Adipocyte (in vitro differentiated cells): ENCODE measurements at regions not wholly inside any gene's neighbourhood (a gene's known extent, or its start where the extent isn't known, plus 50 kb on each side); places are given as distances from the start of the nearest gene placed in this dataset.
A peak's percentile ranks its signal among the peaks of the same experiment; 100 is the strongest.
"Not testable (repeated sequence)": the region's sequence is repeated elsewhere in the genome, so short reads cannot be mapped to it uniquely, and the experiment has no call there.

ENCODE experiments used
- DNase-seq: peaks from one replicate; pipeline ENCODE4 v3.0.0-alpha.2; 2015; ENCODE audit warnings: low read depth
- H3K27me3 ChIP-seq: replicated peaks from 2 replicates; pipeline ENCODE4 v1.7.0; 2013; ENCODE audit warnings: mild to moderate bottlenecking, low read length, moderate library complexity; ENCODE audit not compliant: control insufficient read depth, insufficient read depth
- H3K36me3 ChIP-seq: 2 replicates; pipeline ENCODE4 v1.7.0; 2013; ENCODE audit warnings: low read length, mild to moderate bottlenecking, moderate library complexity; ENCODE audit not compliant: control insufficient read depth, insufficient read depth, severe bottlenecking
- H3K4me1 ChIP-seq: 2 replicates; pipeline ENCODE4 v1.7.0; 2013; ENCODE audit warnings: mild to moderate bottlenecking, low read length, moderate library complexity; ENCODE audit not compliant: control insufficient read depth, insufficient read depth
- H3K4me3 ChIP-seq: 2 replicates; pipeline ENCODE4 v1.7.0; 2013; ENCODE audit warnings: mild to moderate bottlenecking, low read length, moderate library complexity
- H3K9ac ChIP-seq: 2 replicates; pipeline ENCODE4 v1.7.0; 2013; ENCODE audit warnings: mild to moderate bottlenecking, low read length, moderate library complexity
- H3K9me3 ChIP-seq: 2 replicates; pipeline ENCODE4 v1.7.0; 2013; ENCODE audit warnings: mild to moderate bottlenecking, low read length, moderate library complexity; ENCODE audit not compliant: control insufficient read depth

DNA sequence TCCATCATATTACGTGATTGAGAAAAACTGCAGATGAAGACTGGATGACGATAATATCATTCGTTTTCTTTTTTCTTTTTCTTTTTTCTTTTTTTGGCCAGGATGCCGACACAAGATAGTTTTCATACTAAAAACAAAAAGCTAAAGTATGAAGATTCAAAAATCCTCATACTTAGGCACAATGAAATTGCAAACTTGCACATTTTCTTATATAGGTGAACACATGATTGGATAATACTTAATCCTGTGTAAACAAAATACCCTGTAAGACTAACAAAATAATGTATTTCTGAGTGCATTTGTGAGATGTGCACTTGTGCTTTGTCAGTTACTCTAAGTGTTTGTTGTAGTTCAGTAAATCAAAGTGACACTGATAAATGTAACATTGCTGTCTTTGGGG, 568.9 kb downstream of the ANKRD50 start:
- Histone ChIP-seq H3K9me3 (no peaks in the 10 kb centered on the region), H3K9ac (no peak overlapping the region), H3K4me1 (peaks cover 5% of the 10 kb centered on the region), H3K36me3 (no peaks in the 10 kb centered on the region), H3K27me3 (no peaks in the 10 kb centered on the region), H3K4me3 (no peak overlapping the region)
- no peak for DNase-seq

GRCh38 chr4:124144238-124144654, 568.3 kb downstream of the ANKRD50 start:
- Histone ChIP-seq H3K27me3 (no peaks in the 10 kb centered on the region), H3K9ac (no peak overlapping the region), H3K36me3 (no peaks in the 10 kb centered on the region), H3K4me3 (no peak overlapping the region), H3K9me3 (no peaks in the 10 kb centered on the region), H3K4me1 (peaks cover 5% of the 10 kb centered on the region)
- no peak for DNase-seq

DNA sequence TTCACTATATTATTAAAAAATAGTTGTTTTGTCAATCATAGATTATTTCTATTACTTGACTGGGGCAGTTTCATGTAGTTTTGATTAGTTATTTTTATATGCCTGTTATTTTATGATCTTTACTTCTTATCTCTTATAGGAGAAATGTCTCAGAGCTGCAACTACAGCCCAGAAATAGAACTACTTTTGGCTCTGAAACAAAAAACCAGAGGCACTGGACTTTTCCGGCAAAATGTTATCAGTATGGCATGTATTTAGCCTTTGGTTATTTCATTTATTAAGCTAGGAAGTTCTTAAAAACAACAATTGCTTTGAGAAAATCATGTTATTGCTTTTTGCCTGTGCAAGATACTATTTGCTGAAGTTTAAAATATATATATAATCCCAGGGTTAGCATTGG, 566.5 kb downstream of the ANKRD50 start:
- H3K4me1 ChIP-seq, result peaks cover 5% of the 10 kb centered on the region
- no peaks in the 10 kb centered on the region for H3K9me3 ChIP-seq
- DNase-seq, result no peak
- H3K27me3 ChIP-seq, result no peaks in the 10 kb centered on the region
- H3K9ac ChIP-seq, result no peak overlapping the region
- H3K36me3 ChIP-seq, result no peaks in the 10 kb centered on the region
- H3K4me3 ChIP-seq, result no peak overlapping the region

- Histone ChIP-seq H3K9me3 (no peaks in the 10 kb centered on the region), H3K36me3 (no peaks in the 10 kb centered on the region), H3K4me1 (peaks cover 5% of the 10 kb centered on the region), H3K4me3 (no peak overlapping the region), H3K27me3 (no peaks in the 10 kb centered on the region), H3K9ac (no peak overlapping the region)
- peak; percentile 8 for DNase-seq
These were observed 561.5 kb downstream of the ANKRD50 start for GRCh38 chr4:124151031-124151430.

DNA sequence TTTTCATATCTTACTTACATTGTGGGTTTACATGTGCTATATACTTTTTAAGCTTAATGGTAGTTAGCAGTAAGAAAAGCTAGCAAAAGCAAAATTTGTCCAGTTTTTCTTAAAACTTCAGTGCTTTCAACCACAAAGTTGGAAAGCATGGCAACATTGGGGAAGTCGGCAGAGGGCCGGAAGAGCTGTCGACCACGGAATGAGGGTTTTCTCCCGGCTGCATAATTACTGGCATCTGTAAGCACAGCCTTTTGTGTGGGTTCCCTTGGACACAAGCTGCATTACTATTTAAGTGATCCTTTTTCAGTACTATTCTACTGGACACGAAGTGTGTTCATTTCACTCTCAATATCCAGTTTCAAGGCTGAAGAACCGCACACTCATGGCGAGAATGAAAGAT, 560.4 kb downstream of the ANKRD50 start:
- Histone ChIP-seq H3K4me1 (no peaks in the 10 kb centered on the region), H3K9me3 (no peaks in the 10 kb centered on the region), H3K27me3 (no peaks in the 10 kb centered on the region), H3K36me3 (no peaks in the 10 kb centered on the region), H3K4me3 (no peak overlapping the region), H3K9ac (no peak overlapping the region)
- DNase-seq, result no peak

GRCh38 chr4:124155239-124155638, 557.3 kb downstream of the ANKRD50 start:
- Histone ChIP-seq H3K9ac (no peak overlapping the region), H3K4me3 (no peak overlapping the region), H3K27me3 (no peaks in the 10 kb centered on the region), H3K9me3 (no peaks in the 10 kb centered on the region), H3K4me1 (no peaks in the 10 kb centered on the region), H3K36me3 (no peaks in the 10 kb centered on the region)
- DNase-seq, result no peak

DNA sequence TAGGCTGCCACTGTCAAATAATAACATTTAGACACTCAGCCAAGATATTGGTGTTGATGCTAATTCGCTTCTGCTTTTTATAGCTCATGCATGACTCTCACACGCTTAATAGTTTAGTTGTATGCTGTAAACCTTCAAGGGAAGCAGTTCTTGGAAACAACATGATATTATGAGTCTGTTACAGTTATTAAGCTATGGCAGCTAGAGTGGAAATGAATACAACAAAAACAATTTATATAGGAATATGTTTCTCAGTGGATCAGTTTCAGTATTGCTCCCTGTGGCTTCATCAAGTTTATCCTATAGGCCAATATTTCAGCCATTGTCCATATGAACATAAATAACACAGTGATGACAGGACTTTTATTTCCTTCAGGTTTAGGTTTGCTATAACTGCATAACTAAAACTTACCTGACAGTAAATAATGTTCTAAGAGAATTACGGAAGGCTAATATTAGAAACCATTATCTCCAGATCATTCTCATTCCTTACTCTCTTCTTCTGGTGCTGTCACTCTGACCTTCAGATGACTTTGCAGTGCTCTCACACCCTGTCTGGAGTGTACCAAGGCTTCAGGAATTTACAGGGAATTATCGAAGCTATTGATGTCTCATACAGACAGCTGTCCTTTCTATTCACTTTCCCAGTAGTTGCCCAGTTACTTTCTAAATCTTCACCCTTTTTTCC, 555.0 kb downstream of the ANKRD50 start:
- no peaks in the 10 kb centered on the region for H3K9me3 ChIP-seq
- DNase-seq, result no peak
- no peaks in the 10 kb centered on the region for H3K4me1 ChIP-seq
- no peak overlapping the region for H3K9ac ChIP-seq
- no peaks in the 10 kb centered on the region for H3K27me3 ChIP-seq
- H3K36me3 ChIP-seq, result no peaks in the 10 kb centered on the region
- no peak overlapping the region for H3K4me3 ChIP-seq

DNA sequence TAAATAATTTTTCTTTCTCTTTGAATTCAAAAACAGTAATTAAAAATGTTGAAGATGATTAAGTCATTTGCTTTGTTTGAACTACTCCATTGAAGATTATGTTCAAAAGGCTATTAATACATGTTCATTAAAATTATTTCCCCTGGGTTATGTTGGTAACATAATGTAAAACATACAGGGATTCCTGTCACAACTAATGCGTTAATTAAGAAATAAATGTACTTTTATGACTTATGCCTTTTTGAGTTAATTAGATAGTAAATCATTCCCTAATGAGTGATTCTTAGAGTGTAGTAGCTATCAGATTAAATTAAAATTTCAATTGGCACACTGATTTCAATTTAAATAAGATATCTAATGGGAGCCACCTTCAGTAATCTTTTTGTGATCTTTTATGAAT, 549.1 kb downstream of the ANKRD50 start:
- Histone ChIP-seq H3K9ac (no peak overlapping the region), H3K36me3 (no peaks in the 10 kb centered on the region), H3K9me3 (no peaks in the 10 kb centered on the region), H3K27me3 (no peaks in the 10 kb centered on the region), H3K4me3 (no peak overlapping the region), H3K4me1 (peaks cover 4% of the 10 kb centered on the region)
- no peak for DNase-seq

DNA sequence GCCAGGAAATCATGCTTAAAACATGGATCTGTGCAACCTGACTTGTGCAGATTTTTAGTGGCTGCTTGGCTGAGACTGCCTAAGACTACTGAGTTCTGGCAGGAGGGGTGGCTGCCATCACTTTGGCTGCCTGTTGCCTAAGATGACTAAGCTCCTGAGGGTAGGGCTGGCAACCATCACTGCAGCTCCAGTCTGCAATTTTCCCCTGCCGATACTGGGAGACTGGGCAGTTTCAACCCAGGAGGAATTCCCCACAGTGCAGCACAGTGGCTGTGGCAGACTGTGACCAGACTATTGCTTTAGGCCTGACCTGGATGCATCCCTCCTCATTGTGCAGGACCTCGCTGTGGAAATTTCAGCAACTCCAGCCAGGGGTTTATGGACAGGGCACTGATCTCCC, 544.9 kb downstream of the ANKRD50 start:
- Histone ChIP-seq H3K4me1 (peaks cover 4% of the 10 kb centered on the region), H3K4me3 (no peak overlapping the region), H3K36me3 (no peaks in the 10 kb centered on the region), H3K9me3 (peaks cover 10% of the 10 kb centered on the region), H3K9ac (no peak overlapping the region), H3K27me3 (no peaks in the 10 kb centered on the region)
- no peak for DNase-seq

DNA sequence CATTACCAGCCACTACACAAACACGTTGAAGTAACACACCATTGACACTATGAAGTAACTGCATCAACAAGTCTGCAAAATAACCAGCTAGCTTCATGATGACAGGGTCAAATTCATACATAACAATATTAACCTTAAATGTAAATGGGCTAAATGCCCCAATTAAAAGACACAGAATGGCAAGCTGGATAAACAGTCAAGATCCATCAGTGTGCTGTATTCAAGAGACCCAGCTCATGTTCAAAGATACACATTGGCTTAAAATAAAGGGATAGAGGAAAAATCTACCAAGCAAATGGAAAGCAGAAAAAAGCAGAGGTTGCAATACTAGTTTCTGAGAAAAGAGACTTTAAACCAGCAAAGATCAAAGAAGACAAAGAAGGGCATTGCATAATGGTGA, 543.0 kb downstream of the ANKRD50 start:
- H3K9ac ChIP-seq, DNase-seq, H3K36me3 ChIP-seq, H3K4me3 ChIP-seq, H3K27me3 ChIP-seq: not testable (repeated sequence)
- peaks cover 15% of the 10 kb centered on the region for H3K4me1 ChIP-seq
- H3K9me3 ChIP-seq, result peaks cover 10% of the 10 kb centered on the region

- Histone ChIP-seq H3K9ac (peak overlapping the region; percentile 37), H3K9me3 (peaks cover 10% of the 10 kb centered on the region), H3K4me1 (peaks cover 32% of the 10 kb centered on the region), H3K4me3 (no peak overlapping the region), H3K27me3 (no peaks in the 10 kb centered on the region), H3K36me3 (no peaks in the 10 kb centered on the region)
- peak; percentile 58 for DNase-seq
These were observed 538.6 kb downstream of the ANKRD50 start for GRCh38 chr4:124173912-124174311.
